Liver (tissue), 7 donors: ENCODE measurements at regions not wholly inside any gene's neighbourhood (a gene's known extent, or its start where the extent isn't known, plus 50 kb on each side); places are given as distances from the start of the nearest gene placed in this dataset.

Experiments used
- DNase-seq: peaks from one replicate; pipeline ENCODE4 v3.0.0-alpha.2; 2017; ENCODE audit warnings: low spot score
- H3K27ac ChIP-seq, 2 donors: one replicate each; pipeline ENCODE4 v1.7.0; 2013; ENCODE audit warnings: inconsistent platforms in 2 of 2, low read length in 2 of 2, control low read depth in 1 of 2, low read depth in 1 of 2, mild to moderate bottlenecking in 1 of 2
- H3K27me3 ChIP-seq, 4 donors: one replicate each; pipeline versions ENCODE4 v1.6.1 to v1.7.0; 2013; ENCODE audit warnings: low read length in 3 of 4, inconsistent platforms in 1 of 4, mild to moderate bottlenecking in 1 of 4, moderate library complexity in 1 of 4; ENCODE audit not compliant: control insufficient read depth in 4 of 4, insufficient read depth in 4 of 4
- H3K36me3 ChIP-seq, 4 donors: one replicate each; pipeline versions ENCODE4 v1.6.1 to v1.7.0; 2013; ENCODE audit warnings: low read length in 3 of 4, mild to moderate bottlenecking in 3 of 4, low read depth in 1 of 4, moderate library complexity in 1 of 4; ENCODE audit not compliant: control insufficient read depth in 4 of 4, insufficient read depth in 3 of 4
- H3K4me1 ChIP-seq, 4 donors: one replicate each; pipeline versions ENCODE4 v1.6.1 to v1.7.0; 2013; ENCODE audit warnings: low read length in 3 of 4, mild to moderate bottlenecking in 3 of 4, moderate library complexity in 1 of 4; ENCODE audit not compliant: control insufficient read depth in 4 of 4, insufficient read depth in 4 of 4
- H3K4me3 ChIP-seq, 3 donors: one replicate each; pipeline versions ENCODE4 v1.6.1 to v1.7.0; 2013; ENCODE audit warnings: low read length in 3 of 3, control low read depth in 1 of 3, low read depth in 1 of 3, mild to moderate bottlenecking in 1 of 3
- H3K9ac ChIP-seq, 2 donors: one replicate each; pipeline ENCODE4 v1.7.0; 2013; ENCODE audit warnings: low read length in 2 of 2, mild to moderate bottlenecking in 2 of 2, moderate library complexity in 2 of 2, control low read depth in 1 of 2, low read depth in 1 of 2
- H3K9me3 ChIP-seq, 4 donors: one replicate each; pipeline versions ENCODE4 v1.6.1 to v1.7.0; 2013; ENCODE audit warnings: low read length in 3 of 4; ENCODE audit not compliant: control insufficient read depth in 4 of 4
- ATF3 ChIP-seq: IDR thresholded peaks from 2 replicates; pipeline ENCODE4 v1.6.1; 2016; ENCODE audit warnings: antibody characterized with exemption
- FOXA2 ChIP-seq: IDR thresholded peaks from 2 replicates; pipeline ENCODE4 v1.6.1; 2016; ENCODE audit warnings: antibody characterized with exemption
- GABPA ChIP-seq, 2 donors: IDR thresholded peaks in 1 of 2; conservative IDR thresholded peaks in 1 of 2; 2 replicates each; pipeline ENCODE4 v1.6.1; 2016; ENCODE audit warnings: antibody characterized with exemption in 2 of 2, mild to moderate bottlenecking in 1 of 2, moderate library complexity in 1 of 2
- HNF4A ChIP-seq, 2 donors: conservative IDR thresholded peaks; 2 replicates each; pipeline ENCODE4 v1.6.1; 2016; ENCODE audit warnings: antibody characterized with exemption in 2 of 2, mild to moderate bottlenecking in 2 of 2
- HNF4G ChIP-seq: IDR thresholded peaks from 2 replicates; pipeline ENCODE4 v1.6.1; 2016; ENCODE audit warnings: antibody characterized with exemption
- NR2F2 ChIP-seq: IDR thresholded peaks from 2 replicates; pipeline ENCODE4 v1.6.1; 2016; ENCODE audit warnings: antibody characterized with exemption
- REST ChIP-seq: IDR thresholded peaks from 2 replicates; pipeline ENCODE4 v1.6.1; 2016; ENCODE audit warnings: antibody characterized with exemption, mild to moderate bottlenecking
- SP1 ChIP-seq: IDR thresholded peaks from 2 replicates; pipeline ENCODE4 v1.6.1; 2018; ENCODE audit warnings: antibody characterized with exemption, mild to moderate bottlenecking
- TAF1 ChIP-seq: conservative IDR thresholded peaks from 2 replicates; pipeline ENCODE4 v1.6.1; 2016; ENCODE audit warnings: antibody characterized with exemption, mild to moderate bottlenecking
- WGBS: extraction: QIAGEN DNeasy Blood & Tissue Kit; methylation state at CpG from one replicate; pipeline ENCODE4 v1.1.7; 2013; 5-methylcytosine and 5-hydroxymethylcytosine counted together
- donor health status: healthy.
- donor health status: healthy.
- donor health status: healthy.
- donor health status: healthy.

GRCh38 chr4:32991663-32992062 is 2271.5 kb downstream of the PCDH7 start:
- Histone ChIP-seq H3K27me3 (no peaks in the 10 kb centered on the region), H3K27ac (no peak overlapping the region), H3K4me3 (no peak overlapping the region), H3K4me1 (no peaks in the 10 kb centered on the region), H3K9ac (no peak overlapping the region), H3K9me3 (no peaks in the 10 kb centered on the region), H3K36me3 (no peaks in the 10 kb centered on the region)
- 93% methylated on average over 1 of the region's 1 CpG for WGBS
- no peak for TF ChIP-seq HNF4A (conservative IDR thresholded peaks at IDR 0.05)
- TF ChIP-seq REST, result no peak
- no peak for TF ChIP-seq FOXA2
- no peak for TF ChIP-seq TAF1
- no peak for DNase-seq

GRCh38 chr4:32994981-32995881 is 2275.1 kb downstream of the PCDH7 start:
- Histone ChIP-seq H3K4me1 (no peaks in the 10 kb centered on the region), H3K27me3 (no peaks in the 10 kb centered on the region), H3K4me3 (no peak overlapping the region), H3K27ac (no peak overlapping the region), H3K9me3 (no peaks in the 10 kb centered on the region), H3K9ac (no peak overlapping the region), H3K36me3 (no peaks in the 10 kb centered on the region)
- TF ChIP-seq FOXA2 (no peak), HNF4G (no peak), TAF1 (no peak)
- no peak for DNase-seq
- WGBS, result 60% methylated on average over 3 of the region's 3 CpGs

- no peak overlapping the region for H3K9ac ChIP-seq
- H3K27ac ChIP-seq, result no peak overlapping the region
- no peaks in the 10 kb centered on the region for H3K4me1 ChIP-seq
- H3K4me3 ChIP-seq, result no peak overlapping the region
- no peaks in the 10 kb centered on the region for H3K9me3 ChIP-seq
- no peak for DNase-seq
- H3K36me3 ChIP-seq, result no peaks in the 10 kb centered on the region
- 64% methylated on average over 2 of the region's 2 CpGs for WGBS
- TF ChIP-seq GABPA (IDR thresholded peaks at IDR 0.05 in 1 of 2, conservative IDR thresholded peaks at IDR 0.05 in 1 of 2), result no peak
- TF ChIP-seq SP1, result no peak
- no peak for TF ChIP-seq NR2F2
- no peak for TF ChIP-seq ATF3
- H3K27me3 ChIP-seq, result no peaks in the 10 kb centered on the region
These were observed 2293.1 kb downstream of the PCDH7 start for GRCh38 chr4:33013282-33013681.
